ENCODE measurements at regions not wholly inside any gene's neighbourhood (a gene's known extent, or its start where the extent isn't known, plus 50 kb on each side); places are given as distances from the start of the nearest gene placed in this dataset.

GRCh38 chrX:9308426-9308825 lies 156.4 kb upstream of the TBL1X start:
- no peak for TF ChIP-seq EZH2 (IDR thresholded peaks at IDR 0.05; ENCODE audit: low read length)
- dilution Hi-C loops (cut with MboI; ENCODE audit: extremely low pct_ligation_motif_present, low sequenced_read_pairs), result no loop called here
- no peak for FAIRE-seq

GRCh38 chrX:9310616-9311015 lies 154.2 kb upstream of the TBL1X start:
- Histone ChIP-seq H3K9me3 (ENCODE audit: control insufficient read depth, low read depth, low read length) (no peaks in the 10 kb centered on the region), H3K9me1 (ENCODE audit: control insufficient read depth, extremely low read depth, insufficient read depth, low read length) (no peaks in the 10 kb centered on the region), H3K27ac (ENCODE audit: control insufficient read depth, insufficient read depth, low read length) (no peak overlapping the region), H3K36me3 (ENCODE audit: control insufficient read depth in 2 of 2, extremely low read depth in 1 of 2, insufficient read depth in 2 of 2, low read length in 2 of 2) (no peaks in the 10 kb centered on the region), H3K4me3 (ENCODE audit: control insufficient read depth in 2 of 3, extremely low read depth in 1 of 3, insufficient read depth in 2 of 3, low read depth in 1 of 3, low read length in 3 of 3) (no peak overlapping the region), H3K79me2 (ENCODE audit: control insufficient read depth, insufficient read depth, low read length) (no peaks in the 10 kb centered on the region), H3K4me2 (ENCODE audit: control insufficient read depth, extremely low read depth, insufficient read depth, low read depth, low read length) (no peak overlapping the region), H4K20me1 (ENCODE audit: control insufficient read depth, extremely low read depth, insufficient read depth, low read length) (no peaks in the 10 kb centered on the region), H2AFZ (ENCODE audit: control insufficient read depth, low read length) (no peak overlapping the region), H3K9ac (ENCODE audit: control insufficient read depth, extremely low read depth, insufficient read depth, low read length) (no peak overlapping the region), H3K4me1 (ENCODE audit: control insufficient read depth, extremely low read depth, insufficient read depth, low read length) (no peaks in the 10 kb centered on the region), H3K27me3 (ENCODE audit: control insufficient read depth, extremely low read depth, insufficient read depth, low read length) (no peaks in the 10 kb centered on the region)
- DNase-seq (ENCODE audit: low read depth, low spot score) (no peak), FAIRE-seq (no peak)
- dilution Hi-C loops (cut with MboI; ENCODE audit: extremely low pct_ligation_motif_present, low sequenced_read_pairs), result no loop called here
- no peak for TF ChIP-seq EZH2 (IDR thresholded peaks at IDR 0.05; ENCODE audit: low read length)
- no peak for TF ChIP-seq CTCF (optimal IDR thresholded peaks at IDR 0.05 in 1 of 3, IDR thresholded peaks at IDR 0.05 in 1 of 3, conservative IDR thresholded peaks at IDR 0.05 in 1 of 3; ENCODE audit: extremely low read depth in 1 of 3, insufficient read depth in 2 of 3, low read length in 3 of 3)

More at GRCh38 chrX:9308426-9308825, 156.4 kb upstream of the TBL1X start:
- Histone ChIP-seq H4K20me1 (ENCODE audit: control insufficient read depth, extremely low read depth, insufficient read depth, low read length) (no peaks in the 10 kb centered on the region), H3K27ac (ENCODE audit: control insufficient read depth, insufficient read depth, low read length) (no peak overlapping the region), H3K79me2 (ENCODE audit: control insufficient read depth, insufficient read depth, low read length) (no peaks in the 10 kb centered on the region), H3K36me3 (ENCODE audit: control insufficient read depth in 2 of 2, extremely low read depth in 1 of 2, insufficient read depth in 2 of 2, low read length in 2 of 2) (no peaks in the 10 kb centered on the region), H3K9ac (ENCODE audit: control insufficient read depth, extremely low read depth, insufficient read depth, low read length) (no peak overlapping the region), H2AFZ (ENCODE audit: control insufficient read depth, low read length) (no peak overlapping the region), H3K4me2 (ENCODE audit: control insufficient read depth, extremely low read depth, insufficient read depth, low read depth, low read length) (no peak overlapping the region), H3K4me3 (ENCODE audit: control insufficient read depth in 2 of 3, extremely low read depth in 1 of 3, insufficient read depth in 2 of 3, low read depth in 1 of 3, low read length in 3 of 3) (no peak overlapping the region), H3K9me1 (ENCODE audit: control insufficient read depth, extremely low read depth, insufficient read depth, low read length) (no peaks in the 10 kb centered on the region), H3K27me3 (ENCODE audit: control insufficient read depth, extremely low read depth, insufficient read depth, low read length) (no peaks in the 10 kb centered on the region), H3K9me3 (ENCODE audit: control insufficient read depth, low read depth, low read length) (no peaks in the 10 kb centered on the region), H3K4me1 (ENCODE audit: control insufficient read depth, extremely low read depth, insufficient read depth, low read length) (no peaks in the 10 kb centered on the region)
- DNase-seq (ENCODE audit: low read depth, low spot score), result no peak

GRCh38 chrX:9311421-9312160 lies 153.3 kb upstream of the TBL1X start:
- DNase-seq (ENCODE audit: low read depth, low spot score) (no peak), FAIRE-seq (no peak)
- no peak overlapping the region for H3K4me2 ChIP-seq (ENCODE audit: control insufficient read depth, extremely low read depth, insufficient read depth, low read depth, low read length)
- TF ChIP-seq CTCF (optimal IDR thresholded peaks at IDR 0.05 in 1 of 3, IDR thresholded peaks at IDR 0.05 in 1 of 3, conservative IDR thresholded peaks at IDR 0.05 in 1 of 3; ENCODE audit: extremely low read depth in 1 of 3, insufficient read depth in 2 of 3, low read length in 3 of 3), result no peak
- TF ChIP-seq EZH2 (IDR thresholded peaks at IDR 0.05; ENCODE audit: low read length), result no peak
- no peaks in the 10 kb centered on the region for H3K4me1 ChIP-seq (ENCODE audit: control insufficient read depth, extremely low read depth, insufficient read depth, low read length)
- no peaks in the 10 kb centered on the region for H3K79me2 ChIP-seq (ENCODE audit: control insufficient read depth, insufficient read depth, low read length)
- H3K36me3 ChIP-seq (ENCODE audit: control insufficient read depth in 2 of 2, extremely low read depth in 1 of 2, insufficient read depth in 2 of 2, low read length in 2 of 2), result no peaks in the 10 kb centered on the region
- no peak overlapping the region for H3K9ac ChIP-seq (ENCODE audit: control insufficient read depth, extremely low read depth, insufficient read depth, low read length)
- no peaks in the 10 kb centered on the region for H4K20me1 ChIP-seq (ENCODE audit: control insufficient read depth, extremely low read depth, insufficient read depth, low read length)
- H3K27ac ChIP-seq (ENCODE audit: control insufficient read depth, insufficient read depth, low read length), result no peak overlapping the region
- no peaks in the 10 kb centered on the region for H3K27me3 ChIP-seq (ENCODE audit: control insufficient read depth, extremely low read depth, insufficient read depth, low read length)
- dilution Hi-C loops (cut with MboI; ENCODE audit: extremely low pct_ligation_motif_present, low sequenced_read_pairs), result no loop called here
- H3K9me3 ChIP-seq (ENCODE audit: control insufficient read depth, low read depth, low read length), result no peaks in the 10 kb centered on the region
- no peaks in the 10 kb centered on the region for H3K9me1 ChIP-seq (ENCODE audit: control insufficient read depth, extremely low read depth, insufficient read depth, low read length)
- no peak overlapping the region for H3K4me3 ChIP-seq (ENCODE audit: control insufficient read depth in 2 of 3, extremely low read depth in 1 of 3, insufficient read depth in 2 of 3, low read depth in 1 of 3, low read length in 3 of 3)
- H2AFZ ChIP-seq (ENCODE audit: control insufficient read depth, low read length), result no peak overlapping the region

Data from keratinocyte (primary cell).